Activated B cell treated with CpG ODN at 0.5 μM for 24 hours (primary cell): ENCODE measurements at regions not wholly inside any gene's neighbourhood (a gene's known extent, or its start where the extent isn't known, plus 50 kb on each side); places are given as distances from the start of the nearest gene placed in this dataset.

ENCODE experiments used
- ATAC-seq: fragments of 200-7000 bp; cut with Tn5 transposase; one replicate; pipeline ENCODE4 v1.10.0; 2021; ENCODE audit warnings: low read depth, mild to moderate bottlenecking, moderate library complexity
- CTCF ChIA-PET: fragments of 350-600 bp; sonication (Branson Sonifier 250); formaldehyde crosslinking; loops from one replicate; lab custom pipeline; 2021; ENCODE audit warnings: antibody characterized with exemption; lab: Charles Lee
- POLR2A ChIA-PET: fragments of 350-600 bp; sonication (Branson Sonifier 250); formaldehyde crosslinking; loops from one replicate; lab custom pipeline; 2021; ENCODE audit warnings: antibody characterized with exemption; lab: Charles Lee
- DNase-seq: peaks from one replicate; pipeline ENCODE4 v3.0.0; 2022
- H3K27ac Mint-ChIP-seq: one replicate; pipeline ENCODE4 v1.8.0; 2020; ENCODE audit warnings: mixed read lengths
- H3K27me3 Mint-ChIP-seq: one replicate; pipeline ENCODE4 v1.8.0; 2021; ENCODE audit warnings: mixed read lengths
- H3K36me3 Mint-ChIP-seq: one replicate; pipeline ENCODE4 v1.8.0; 2021; ENCODE audit warnings: low read depth, mixed read lengths
- H3K4me1 Mint-ChIP-seq: one replicate; pipeline ENCODE4 v1.8.0; 2021; ENCODE audit warnings: mixed read lengths
- H3K4me3 Mint-ChIP-seq: one replicate; pipeline ENCODE4 v1.8.0; 2020; ENCODE audit warnings: mild to moderate bottlenecking, mixed read lengths
- H3K9me3 Mint-ChIP-seq: one replicate; pipeline ENCODE4 v1.8.0; 2020; ENCODE audit warnings: mixed read lengths
- CTCF ChIP-seq: fragments of 200-600 bp; IDR thresholded peaks from one replicate; pipeline ENCODE4 v1.8.0; 2022; ENCODE audit warnings: antibody characterized with exemption, mild to moderate bottlenecking
- intact Hi-C: fragments of 100-400 bp; cut with micrococcal nuclease; formaldehyde crosslinking; loops from one replicate; pipeline ENCODE4 v1.15.1; 2024

- DNase-seq (no peak), ATAC-seq (no peak)
- Mint-ChIP-seq H3K4me1 (no peaks in the 10 kb centered on the region), H3K36me3 (no peaks in the 10 kb centered on the region), H3K27ac (no peak overlapping the region), H3K27me3 (peaks cover 2% of the 10 kb centered on the region), H3K9me3 (no peaks in the 10 kb centered on the region), H3K4me3 (no peak overlapping the region)
- ChIA-PET POLR2A (no interaction called here), CTCF (no interaction called here)
- no peak for TF ChIP-seq CTCF
- intact Hi-C loops: no loop called here
Measured at GRCh38 chr3:159608311-159608710, 380.3 kb upstream of the IL12A start.

GRCh38 chr3:159609625-159610024, 379.0 kb upstream of the IL12A start:
- H3K9me3 Mint-ChIP-seq: no peaks in the 10 kb centered on the region
- H3K4me3 Mint-ChIP-seq: no peak overlapping the region
- ChIA-PET CTCF (no interaction called here), POLR2A (no interaction called here)
- no peak for ATAC-seq
- H3K27me3 Mint-ChIP-seq: peaks cover 2% of the 10 kb centered on the region
- intact Hi-C loops: no loop called here
- H3K36me3 Mint-ChIP-seq: no peaks in the 10 kb centered on the region
- DNase-seq: no peak
- no peak for TF ChIP-seq CTCF
- H3K27ac Mint-ChIP-seq: no peak overlapping the region
- H3K4me1 Mint-ChIP-seq: no peaks in the 10 kb centered on the region

- intact Hi-C loops: no loop called here
- CTCF ChIA-PET: no interaction called here
- no peak for TF ChIP-seq CTCF
- DNase-seq (no peak), ATAC-seq (no peak)
- H3K36me3 Mint-ChIP-seq: no peaks in the 10 kb centered on the region
- no peak overlapping the region for H3K27ac Mint-ChIP-seq
- POLR2A ChIA-PET: no interaction called here
- H3K4me3 Mint-ChIP-seq: no peak overlapping the region
- H3K9me3 Mint-ChIP-seq: no peaks in the 10 kb centered on the region
- no peaks in the 10 kb centered on the region for H3K27me3 Mint-ChIP-seq
- H3K4me1 Mint-ChIP-seq: no peaks in the 10 kb centered on the region
Measured at GRCh38 chr3:159616234-159616825, 372.3 kb upstream of the IL12A start.

- ATAC-seq (no peak), DNase-seq (no peak)
- Mint-ChIP-seq H3K9me3 (no peaks in the 10 kb centered on the region), H3K36me3 (no peaks in the 10 kb centered on the region), H3K27ac (no peak overlapping the region), H3K4me1 (no peaks in the 10 kb centered on the region), H3K4me3 (no peak overlapping the region), H3K27me3 (no peaks in the 10 kb centered on the region)
- ChIA-PET POLR2A (no interaction called here), CTCF (no interaction called here)
- intact Hi-C loops: no loop called here
- TF ChIP-seq CTCF: no peak
Measured at GRCh38 chr3:159619341-159619885, 369.2 kb upstream of the IL12A start.

- H3K27me3 Mint-ChIP-seq: no peaks in the 10 kb centered on the region
- H3K27ac Mint-ChIP-seq: no peak overlapping the region
- H3K9me3 Mint-ChIP-seq: no peaks in the 10 kb centered on the region
- no peaks in the 10 kb centered on the region for H3K4me1 Mint-ChIP-seq
- CTCF ChIA-PET: no interaction called here
- no peak for ATAC-seq
- TF ChIP-seq CTCF: no peak
- POLR2A ChIA-PET: no interaction called here
- no peak overlapping the region for H3K4me3 Mint-ChIP-seq
- H3K36me3 Mint-ChIP-seq: no peaks in the 10 kb centered on the region
- DNase-seq: no peak
- intact Hi-C loops: no loop called here
Measured at GRCh38 chr3:159620281-159620680, 368.4 kb upstream of the IL12A start.
